Bone marrow (tissue), 2 donors: ENCODE measurements at regions not wholly inside any gene's neighbourhood (a gene's known extent, or its start where the extent isn't known, plus 50 kb on each side); places are given as distances from the start of the nearest gene placed in this dataset.

ENCODE experiments used
- DNase-seq, 2 donors: peaks; one replicate each; lab custom pipeline; 2025; lab: John Stamatoyannopoulos, UW

DNA sequence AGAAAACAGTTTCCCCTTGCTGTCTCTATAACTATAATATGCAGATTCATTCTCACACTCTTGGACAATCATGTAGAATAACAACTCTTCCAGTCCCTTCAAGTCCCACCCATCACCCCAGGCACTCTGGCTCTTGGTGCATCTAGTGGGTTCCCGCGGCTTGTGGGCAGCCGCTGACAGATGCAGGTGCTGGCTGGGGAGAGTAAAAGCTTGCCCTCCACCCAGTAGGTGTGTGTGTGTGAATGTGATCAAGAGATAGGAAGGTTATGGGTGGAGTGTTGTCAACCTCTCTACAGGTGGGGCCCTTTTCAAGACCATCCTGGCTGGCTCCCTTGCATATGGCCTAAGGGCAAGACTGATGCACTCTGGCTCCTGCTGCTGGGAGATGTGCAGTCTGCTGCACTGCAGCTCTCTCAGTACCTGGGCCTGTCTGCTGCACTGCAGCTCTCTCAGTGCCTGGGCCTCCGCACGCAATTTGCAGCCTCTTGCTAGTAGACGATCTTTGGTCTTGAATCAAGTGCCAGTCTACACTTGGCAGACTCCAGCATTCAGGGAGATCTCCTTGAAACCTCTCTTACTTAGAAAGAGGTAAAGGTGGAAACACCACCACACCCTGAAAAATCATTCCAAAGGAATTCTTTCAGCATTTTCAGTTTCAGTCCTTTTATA lies 189.7 kb upstream of the GDNF start:
- DNase-seq: no peak

- no peak for DNase-seq
These were observed 184.0 kb upstream of the GDNF start for GRCh38 chr5:38023799-38024198.

DNA sequence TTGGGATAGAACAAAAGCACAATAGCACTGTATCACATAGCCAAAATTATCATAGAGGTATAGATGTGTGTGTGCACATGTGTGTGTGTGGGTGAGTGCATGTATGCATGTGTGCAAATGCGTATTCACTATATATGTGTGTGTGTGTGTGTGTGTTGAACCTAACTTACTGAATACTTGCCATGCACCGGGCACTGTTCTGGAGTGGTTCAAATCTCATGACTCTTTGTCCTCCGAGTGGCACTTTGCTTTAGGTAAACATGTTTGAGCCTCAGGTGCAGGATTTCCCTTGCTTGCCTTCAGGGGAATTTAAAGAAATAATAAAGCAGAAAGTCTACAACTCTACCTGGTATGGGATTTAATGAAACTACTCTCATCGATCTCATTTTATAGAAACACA lies 183.5 kb upstream of the GDNF start:
- no peak for DNase-seq

GRCh38 chr5:38022631-38023030 lies 182.8 kb upstream of the GDNF start:
- DNase-seq: no peak

DNA sequence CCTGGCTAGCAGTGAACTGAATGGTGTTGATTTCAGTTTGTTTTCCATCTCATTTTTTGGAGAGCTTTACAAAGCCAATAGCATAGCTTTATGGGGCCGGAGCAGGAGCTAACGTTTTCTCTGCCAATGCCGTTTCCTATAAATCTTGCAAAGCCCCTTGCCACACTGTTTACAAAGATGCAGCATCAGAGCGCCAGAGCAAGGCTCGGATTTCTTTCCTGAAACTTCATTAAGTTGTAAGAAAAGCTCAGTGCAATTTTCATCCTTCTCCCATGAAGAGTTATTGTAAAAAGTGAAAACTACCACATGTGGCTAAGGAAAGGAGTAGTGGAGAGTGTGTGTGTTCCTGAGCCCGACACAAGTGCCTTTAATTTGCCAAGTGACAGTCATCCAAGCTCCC lies 178.2 kb upstream of the GDNF start:
- DNase-seq: no peak

GRCh38 chr5:38013107-38013506 lies 173.3 kb upstream of the GDNF start:
- DNase-seq: no peak

- no peak for DNase-seq
These were observed 171.9 kb upstream of the GDNF start for GRCh38 chr5:38011668-38012188.

DNA sequence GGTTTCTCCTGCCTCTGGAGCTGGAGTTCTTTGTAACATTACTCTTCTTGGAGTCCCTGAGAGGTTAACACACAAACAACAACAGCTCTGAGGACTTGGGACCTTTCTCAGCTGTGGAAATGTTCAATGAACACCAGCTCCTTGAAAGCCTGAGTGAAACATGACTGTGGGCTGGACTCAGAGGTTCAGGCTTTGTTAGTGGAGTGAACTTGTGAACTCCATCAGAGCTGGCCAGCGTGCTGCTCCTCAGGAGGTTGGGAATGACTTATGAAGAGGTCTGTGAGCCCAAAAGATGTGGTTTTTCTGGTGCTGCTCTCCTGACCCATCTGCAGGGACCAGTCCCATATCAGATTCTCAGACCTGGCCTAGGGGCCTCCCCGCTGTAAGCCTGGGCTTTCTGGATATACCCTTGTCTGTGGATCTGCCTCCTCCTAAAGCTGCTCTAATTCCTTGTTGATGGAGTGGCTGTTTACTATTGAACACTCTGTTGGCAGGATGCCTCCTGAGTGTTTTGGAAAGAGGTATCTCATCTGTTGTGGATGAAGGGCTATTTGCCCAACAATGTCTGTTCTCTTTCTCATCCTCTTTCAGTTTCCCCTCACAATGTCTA lies 170.0 kb upstream of the GDNF start:
- no peak for DNase-seq

GRCh38 chr5:38008198-38008597 lies 168.4 kb upstream of the GDNF start:
- no peak for DNase-seq

GRCh38 chr5:37999593-37999992 lies 159.8 kb upstream of the GDNF start:
- DNase-seq: no peak

DNA sequence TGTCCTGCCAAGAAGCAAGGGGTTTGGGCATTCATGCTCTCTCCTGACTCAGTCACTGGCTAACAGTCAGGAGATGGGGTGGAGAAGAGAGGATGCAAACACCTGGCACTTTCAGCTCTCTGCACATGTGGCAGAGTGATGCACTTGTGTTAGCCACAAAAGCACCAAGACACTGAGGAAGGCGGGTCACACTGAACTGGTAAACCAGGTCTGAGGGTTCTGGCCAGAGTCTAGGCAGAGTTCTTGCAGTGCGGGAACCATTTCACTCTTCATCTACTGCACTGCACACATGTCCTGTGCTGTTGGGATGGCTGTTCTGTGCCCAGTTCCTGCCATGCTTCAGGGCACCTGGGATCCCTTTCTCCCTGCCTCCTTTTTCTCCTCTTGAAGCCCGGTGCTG lies 157.1 kb upstream of the GDNF start:
- no peak for DNase-seq

- no peak for DNase-seq
These were observed 154.9 kb upstream of the GDNF start for GRCh38 chr5:37994729-37995128.

DNA sequence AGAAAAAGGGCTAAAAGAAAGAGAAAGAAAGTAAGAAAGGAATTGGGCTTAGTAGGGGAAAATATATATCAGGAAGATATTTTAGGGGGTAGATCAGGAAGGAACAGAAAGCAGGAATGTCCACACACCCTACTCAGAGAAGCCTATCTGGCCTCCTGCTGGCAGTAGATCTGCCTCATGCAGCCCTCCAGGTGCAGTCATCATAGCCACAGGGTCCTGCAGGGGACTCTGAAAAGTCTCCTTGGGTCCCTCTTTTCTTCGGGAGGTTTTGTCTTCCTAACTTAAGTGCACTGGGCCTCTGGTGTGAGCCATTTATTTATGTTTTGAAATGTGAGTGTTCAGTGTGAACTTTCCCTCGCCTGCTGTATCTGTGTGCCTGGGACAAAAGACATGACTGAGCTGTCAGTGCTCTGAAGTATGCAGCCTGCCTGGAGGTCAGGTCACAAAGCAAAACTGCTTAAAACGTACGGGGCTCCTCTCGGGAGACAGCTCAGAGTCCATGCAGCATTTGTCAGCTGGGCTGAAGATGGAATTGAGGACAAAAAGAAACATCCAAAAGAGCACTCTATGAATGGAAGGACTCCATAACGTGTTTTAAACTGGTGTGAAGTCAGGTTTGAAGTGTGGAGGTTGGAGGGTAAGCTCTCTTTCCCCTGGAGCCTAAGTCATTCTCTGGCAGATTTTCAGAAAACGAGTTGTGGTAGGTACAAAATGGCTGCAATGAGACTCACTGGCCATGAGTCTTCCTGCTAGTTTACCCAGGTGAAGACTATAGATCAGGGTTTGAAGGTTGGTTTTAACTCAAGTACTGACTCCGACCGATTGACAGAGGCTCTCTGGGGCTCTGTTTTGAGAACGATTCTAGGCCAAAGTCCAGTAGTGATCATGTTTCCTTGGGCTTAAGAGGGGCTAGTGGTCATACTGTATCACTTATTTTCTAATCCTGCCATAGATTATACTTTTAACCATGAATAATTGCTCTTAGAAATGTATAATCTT lies 151.8 kb upstream of the GDNF start:
- DNase-seq: no peak

- no peak for DNase-seq
These were observed 150.0 kb upstream of the GDNF start for GRCh38 chr5:37989884-37990283.

DNA sequence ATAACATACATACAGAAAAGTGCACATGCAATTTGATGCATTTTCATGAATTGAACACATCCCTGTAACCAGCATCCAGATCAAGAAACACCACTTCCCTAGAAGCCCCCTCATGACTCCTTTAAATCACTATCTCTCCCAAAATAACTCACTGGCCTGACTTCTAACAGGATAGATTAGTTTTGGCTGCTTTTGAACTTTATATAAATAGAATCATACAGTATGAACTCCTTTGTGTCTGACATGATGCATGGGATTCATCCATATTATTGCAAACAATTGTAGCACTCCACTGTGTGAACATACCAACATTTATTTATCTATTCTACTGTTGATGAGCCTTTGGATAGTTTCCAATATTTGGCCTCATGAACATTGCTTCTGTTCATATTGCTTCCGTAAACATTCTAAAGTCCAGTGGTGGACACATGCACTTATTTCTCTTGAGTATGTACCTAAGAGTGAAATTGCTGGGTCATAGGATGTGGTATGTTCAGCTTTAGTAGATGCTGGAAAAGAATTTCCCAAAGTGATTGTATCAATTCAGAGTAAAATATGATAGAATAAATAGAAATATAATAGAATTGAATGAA lies 148.7 kb upstream of the GDNF start:
- DNase-seq: no peak

DNA sequence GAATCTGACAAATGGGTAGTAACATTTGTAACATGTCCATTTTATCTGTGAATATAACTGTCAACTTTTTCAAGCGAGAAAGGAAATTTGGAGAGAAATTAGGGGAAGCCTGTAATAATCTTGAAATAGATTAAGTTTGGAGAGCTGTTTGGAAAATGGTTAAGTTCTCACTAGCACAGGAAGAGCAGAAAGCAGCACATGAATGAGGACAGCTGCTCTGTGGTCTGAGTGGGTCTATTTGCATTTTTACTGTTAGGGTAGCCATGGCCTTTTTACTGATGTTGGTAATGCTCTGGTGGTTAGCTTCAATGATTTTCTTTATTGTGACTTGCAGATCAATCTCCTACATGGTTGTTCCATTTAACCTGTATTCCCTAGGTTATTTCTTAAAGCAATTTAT lies 144.5 kb upstream of the GDNF start:
- no peak for DNase-seq

GRCh38 chr5:37983463-37983862 lies 143.6 kb upstream of the GDNF start:
- DNase-seq: no peak

DNA sequence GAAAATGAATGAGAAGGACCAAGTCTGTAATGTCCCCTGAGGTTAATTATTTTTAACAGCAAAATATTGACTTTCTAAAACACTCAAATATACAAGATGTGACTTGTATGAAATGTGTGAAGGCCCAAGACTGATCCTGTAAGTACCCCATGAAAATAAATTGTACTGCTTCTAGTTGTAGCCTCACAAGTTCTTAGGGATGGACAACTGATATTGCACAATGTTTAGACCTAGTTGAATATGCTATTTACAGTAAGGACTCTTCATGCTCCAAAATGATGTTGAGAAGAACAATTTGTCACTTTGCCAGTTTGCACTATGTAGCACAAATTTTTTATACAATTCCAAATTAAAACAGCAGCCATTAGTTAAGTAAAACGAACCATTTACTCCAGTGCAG lies 139.7 kb upstream of the GDNF start:
- no peak for DNase-seq

DNA sequence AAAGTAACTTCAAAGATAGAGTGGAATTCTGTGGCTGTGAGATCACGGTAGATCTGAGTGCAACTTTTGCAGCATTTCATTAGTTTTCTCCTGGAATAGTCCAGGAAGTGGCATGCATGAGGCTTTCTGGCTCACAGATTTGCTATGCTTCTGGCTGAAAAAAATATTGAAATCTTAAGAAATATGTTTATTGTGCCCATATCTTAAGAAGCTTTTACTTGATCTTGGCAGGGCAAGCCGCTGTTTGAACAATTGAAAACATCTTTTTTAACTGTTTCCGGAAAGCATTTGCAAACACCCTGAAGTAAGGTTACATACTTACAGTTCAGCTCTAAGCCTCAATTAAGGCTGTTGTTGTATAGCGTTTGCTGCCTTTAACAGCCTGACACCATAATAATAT lies 135.7 kb upstream of the GDNF start:
- DNase-seq: no peak

DNA sequence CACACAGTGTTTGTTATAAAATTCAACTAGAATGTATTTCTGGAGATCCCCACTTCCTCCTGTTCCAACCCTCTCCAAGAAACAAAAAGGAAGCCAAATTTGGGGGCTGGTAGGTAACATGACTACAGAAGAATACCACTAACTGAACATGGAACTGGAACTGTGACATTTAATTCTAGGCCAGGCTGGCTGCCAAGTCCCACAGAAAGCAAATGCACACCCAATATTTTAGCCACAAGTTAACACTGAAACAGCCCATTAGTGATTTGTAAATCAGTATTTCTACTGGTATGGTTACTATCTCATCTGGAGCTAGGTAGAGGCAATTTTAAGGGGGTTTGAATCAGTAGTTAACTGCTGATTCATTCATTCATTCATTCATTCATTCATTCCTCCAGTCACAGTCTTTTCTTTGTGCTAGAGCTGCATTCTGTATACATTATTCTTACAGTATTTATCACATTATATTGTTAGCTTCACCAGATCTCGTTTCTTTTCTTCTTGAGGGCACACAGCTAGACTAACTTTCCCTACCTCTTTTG lies 131.7 kb upstream of the GDNF start:
- no peak for DNase-seq

- no peak for DNase-seq
These were observed 127.0 kb upstream of the GDNF start for GRCh38 chr5:37966871-37967270.

GRCh38 chr5:37966291-37966690 lies 126.5 kb upstream of the GDNF start:
- DNase-seq: no peak
